Osteocyte (in vitro differentiated cells): ENCODE measurements at regions not wholly inside any gene's neighbourhood (a gene's known extent, or its start where the extent isn't known, plus 50 kb on each side); places are given as distances from the start of the nearest gene placed in this dataset.

Source experiments
- DNase-seq: peaks from one replicate; pipeline ENCODE4 v3.0.0; 2021; ENCODE audit warnings: mixed read lengths; ENCODE audit not compliant: unreplicated experiment; ENCODE audit errors: extremely low spot score
- H3K27ac Mint-ChIP-seq: one replicate; pipeline ENCODE4 v1.8.0; 2021; ENCODE audit warnings: mild to moderate bottlenecking, mixed read lengths; ENCODE audit not compliant: unreplicated experiment
- H3K27me3 Mint-ChIP-seq: one replicate; pipeline ENCODE4 v1.8.0; 2021; ENCODE audit warnings: mixed read lengths; ENCODE audit not compliant: unreplicated experiment
- H3K36me3 Mint-ChIP-seq: one replicate; pipeline ENCODE4 v1.8.0; 2021; ENCODE audit warnings: mixed read lengths; ENCODE audit not compliant: unreplicated experiment
- H3K4me1 Mint-ChIP-seq: one replicate; pipeline ENCODE4 v1.8.0; 2021; ENCODE audit warnings: mixed read lengths; ENCODE audit not compliant: unreplicated experiment
- H3K4me3 Mint-ChIP-seq: one replicate; pipeline ENCODE4 v1.8.0; 2021; ENCODE audit warnings: mild to moderate bottlenecking, moderate library complexity, mixed read lengths; ENCODE audit not compliant: unreplicated experiment
- H3K9me3 Mint-ChIP-seq: one replicate; pipeline ENCODE4 v1.8.0; 2021; ENCODE audit warnings: mixed read lengths; ENCODE audit not compliant: unreplicated experiment
- TF ChIP-seq, protein P1 (sequence below): fragments of 200-600 bp; sonication (generic); IDR thresholded peaks from 2 replicates; pipeline ENCODE4 v1.5.0; 2021; ENCODE audit warnings: antibody characterized with exemption, mild to moderate bottlenecking, moderate library complexity

DNA sequence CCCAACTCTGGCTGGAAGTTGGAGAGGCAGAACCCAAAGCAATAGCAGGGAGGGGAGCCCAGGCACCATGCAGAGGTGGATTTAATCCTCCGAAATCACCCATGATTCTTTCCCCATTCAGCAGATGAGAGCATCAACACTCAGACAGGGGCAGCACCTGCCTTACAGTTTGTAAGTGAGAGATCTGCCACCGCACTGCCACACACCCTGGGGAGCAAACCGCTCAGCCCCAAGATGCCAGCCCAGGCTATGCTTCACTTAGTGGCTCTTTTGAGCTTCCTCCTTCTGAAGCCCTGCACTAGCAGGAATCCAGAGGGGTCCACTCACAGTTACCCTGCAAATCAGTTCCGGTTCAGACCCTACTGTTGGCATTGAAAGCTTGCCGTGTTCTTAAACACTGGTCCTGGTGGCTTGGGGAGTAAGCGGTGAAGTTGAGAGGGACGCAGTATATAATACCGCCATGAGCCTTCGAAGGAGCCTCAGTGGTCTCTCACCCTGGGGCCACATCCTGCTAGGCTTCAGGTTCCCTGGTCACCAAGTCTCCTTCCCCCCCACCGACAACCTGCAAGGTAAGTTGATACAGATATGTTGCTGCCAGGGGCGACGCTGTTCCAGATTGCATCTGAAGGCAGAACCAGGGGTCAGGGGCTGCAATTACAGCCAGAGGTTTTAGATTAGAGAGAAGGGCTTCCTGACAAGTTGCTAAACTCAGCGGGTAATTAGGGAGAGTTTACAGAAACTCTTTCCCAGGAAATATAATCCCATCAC is 72.0 kb upstream of the CCND2 start:
- H3K27ac Mint-ChIP-seq, result no peak overlapping the region
- TF ChIP-seq, protein P1, sequence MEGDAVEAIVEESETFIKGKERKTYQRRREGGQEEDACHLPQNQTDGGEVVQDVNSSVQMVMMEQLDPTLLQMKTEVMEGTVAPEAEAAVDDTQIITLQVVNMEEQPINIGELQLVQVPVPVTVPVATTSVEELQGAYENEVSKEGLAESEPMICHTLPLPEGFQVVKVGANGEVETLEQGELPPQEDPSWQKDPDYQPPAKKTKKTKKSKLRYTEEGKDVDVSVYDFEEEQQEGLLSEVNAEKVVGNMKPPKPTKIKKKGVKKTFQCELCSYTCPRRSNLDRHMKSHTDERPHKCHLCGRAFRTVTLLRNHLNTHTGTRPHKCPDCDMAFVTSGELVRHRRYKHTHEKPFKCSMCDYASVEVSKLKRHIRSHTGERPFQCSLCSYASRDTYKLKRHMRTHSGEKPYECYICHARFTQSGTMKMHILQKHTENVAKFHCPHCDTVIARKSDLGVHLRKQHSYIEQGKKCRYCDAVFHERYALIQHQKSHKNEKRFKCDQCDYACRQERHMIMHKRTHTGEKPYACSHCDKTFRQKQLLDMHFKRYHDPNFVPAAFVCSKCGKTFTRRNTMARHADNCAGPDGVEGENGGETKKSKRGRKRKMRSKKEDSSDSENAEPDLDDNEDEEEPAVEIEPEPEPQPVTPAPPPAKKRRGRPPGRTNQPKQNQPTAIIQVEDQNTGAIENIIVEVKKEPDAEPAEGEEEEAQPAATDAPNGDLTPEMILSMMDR, result no peak
- H3K4me3 Mint-ChIP-seq, result no peak overlapping the region
- no peaks in the 10 kb centered on the region for H3K9me3 Mint-ChIP-seq
- peak; percentile 65 for DNase-seq
- H3K27me3 Mint-ChIP-seq, result peaks cover 12% of the 10 kb centered on the region
- H3K4me1 Mint-ChIP-seq, result no peaks in the 10 kb centered on the region
- no peaks in the 10 kb centered on the region for H3K36me3 Mint-ChIP-seq

DNA sequence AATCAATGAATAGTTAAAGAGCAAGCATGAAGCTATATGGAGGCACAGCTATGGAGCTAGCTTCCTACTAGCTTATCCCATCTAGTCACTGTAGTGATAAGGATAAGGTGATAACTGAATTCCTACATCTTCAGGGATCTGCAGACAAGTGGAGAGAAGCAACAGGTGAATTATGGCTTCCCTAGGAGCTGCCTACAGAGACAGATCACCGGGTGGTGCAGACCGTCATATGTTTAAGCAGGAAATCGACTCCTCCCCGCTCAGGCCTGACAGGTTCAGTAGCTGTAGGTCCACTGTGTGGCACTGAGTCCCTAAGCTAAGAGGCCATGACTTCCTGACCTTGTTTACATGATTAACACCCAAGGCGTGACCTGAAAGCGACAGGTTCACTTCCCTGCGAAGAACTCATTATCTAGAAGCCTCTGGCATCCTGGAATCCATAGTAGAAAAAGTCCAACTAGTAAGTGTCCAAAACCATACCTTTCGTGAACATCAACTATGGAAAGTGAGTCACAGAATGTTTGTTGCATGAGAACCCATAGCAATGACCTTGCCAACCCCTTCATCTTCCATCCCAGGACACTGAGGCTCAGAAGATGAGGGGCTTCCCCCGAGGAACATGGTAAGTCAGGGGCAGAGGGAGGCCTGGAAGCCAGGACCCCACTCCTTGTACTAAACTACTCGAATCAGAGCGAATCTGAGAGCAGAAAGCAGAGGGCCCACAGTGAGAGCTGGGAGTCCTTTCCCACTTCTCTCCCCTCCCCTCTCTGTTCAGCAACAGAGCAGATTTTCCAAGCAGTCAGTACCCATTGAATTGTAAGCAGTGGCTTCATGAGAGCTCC is 75.4 kb upstream of the CCND2 start:
- no peak overlapping the region for H3K4me3 Mint-ChIP-seq
- H3K9me3 Mint-ChIP-seq, result no peaks in the 10 kb centered on the region
- H3K36me3 Mint-ChIP-seq, result no peaks in the 10 kb centered on the region
- H3K4me1 Mint-ChIP-seq, result no peaks in the 10 kb centered on the region
- TF ChIP-seq, protein P1, result no peak
- peaks cover 3% of the 10 kb centered on the region for H3K27me3 Mint-ChIP-seq
- H3K27ac Mint-ChIP-seq, result no peak overlapping the region
- DNase-seq, result peak; percentile 63

DNA sequence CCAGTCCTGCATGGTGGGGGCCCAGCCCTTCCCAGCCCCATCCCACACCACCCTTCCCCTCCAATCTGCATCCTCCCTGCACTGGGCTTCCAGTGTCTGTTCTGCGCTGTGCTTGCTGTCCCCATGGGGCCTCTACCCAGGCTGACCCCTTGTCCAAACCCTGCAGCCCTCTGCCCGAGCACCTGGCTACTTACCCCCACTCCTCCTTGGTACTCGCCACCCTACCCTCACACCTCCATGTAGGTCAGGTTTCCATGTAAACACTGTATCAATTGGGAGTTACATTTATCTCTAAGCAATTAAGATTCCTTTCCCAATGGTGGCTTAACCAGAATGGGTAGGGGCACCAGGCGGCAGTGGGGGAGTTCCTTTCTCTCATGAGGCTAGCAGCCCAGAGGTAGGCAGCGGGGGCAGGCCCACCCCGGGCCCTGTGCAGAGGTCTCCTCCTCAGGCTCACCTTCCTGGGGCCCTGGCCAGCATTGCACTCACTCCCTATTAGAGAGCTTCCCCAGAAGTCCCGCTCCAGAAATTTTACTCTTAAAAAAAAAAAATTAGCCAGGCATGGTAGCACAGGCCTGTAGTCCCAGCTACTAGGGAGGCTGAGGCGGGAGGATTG is 76.6 kb upstream of the CCND2 start:
- H3K9me3 Mint-ChIP-seq, result no peaks in the 10 kb centered on the region
- H3K27ac Mint-ChIP-seq, result no peak overlapping the region
- peaks cover 3% of the 10 kb centered on the region for H3K27me3 Mint-ChIP-seq
- TF ChIP-seq, protein P1, result no peak
- peak; percentile 73 for DNase-seq
- no peaks in the 10 kb centered on the region for H3K36me3 Mint-ChIP-seq
- H3K4me1 Mint-ChIP-seq, result no peaks in the 10 kb centered on the region
- no peak overlapping the region for H3K4me3 Mint-ChIP-seq

DNA sequence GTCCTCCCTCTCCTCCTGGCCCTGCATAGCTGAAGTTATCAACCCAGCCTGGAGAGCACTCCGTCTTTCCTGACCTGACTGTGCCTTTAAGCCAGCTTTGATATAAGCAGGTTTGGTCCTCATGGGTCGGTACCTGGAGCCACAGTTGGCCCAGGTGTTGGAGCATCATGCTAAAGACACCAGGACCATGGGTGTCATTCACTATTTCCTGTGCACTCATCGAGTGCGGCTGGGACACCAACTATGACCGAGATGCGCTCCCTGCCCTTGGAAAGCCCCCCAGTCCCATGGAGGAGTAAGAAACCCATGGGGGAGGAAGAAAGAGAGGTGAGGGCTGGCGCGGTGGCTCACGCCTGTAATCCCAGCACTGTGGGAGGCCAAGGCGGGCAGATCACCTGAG is 78.9 kb upstream of the CCND2 start:
- Mint-ChIP-seq H3K27me3 (peaks cover 5% of the 10 kb centered on the region), H3K36me3 (no peaks in the 10 kb centered on the region), H3K4me1 (no peaks in the 10 kb centered on the region), H3K27ac (no peak overlapping the region), H3K9me3 (no peaks in the 10 kb centered on the region), H3K4me3 (no peak overlapping the region)
- TF ChIP-seq, protein P1, result no peak
- DNase-seq, result peak; percentile 76

DNA sequence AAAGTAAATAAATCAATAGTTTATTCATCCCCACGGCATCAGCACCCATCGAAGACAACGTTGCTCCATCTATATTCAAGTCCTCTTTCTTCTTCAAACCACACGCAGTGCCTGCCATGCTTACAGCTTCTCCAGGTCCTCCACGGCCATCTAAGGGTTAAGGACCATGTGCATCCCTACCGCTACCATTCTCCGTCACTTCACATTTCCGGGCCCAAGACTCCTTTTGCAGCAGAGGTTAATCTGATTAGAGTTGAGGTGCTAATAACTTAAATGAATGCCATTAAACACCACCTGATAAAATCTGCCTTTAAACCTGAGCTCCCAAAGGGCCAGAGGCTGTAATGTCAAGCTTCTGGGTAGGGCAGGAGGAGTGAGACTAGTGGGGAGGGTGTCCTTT is 79.7 kb upstream of the CCND2 start:
- Mint-ChIP-seq H3K4me3 (no peak overlapping the region), H3K27me3 (peaks cover 5% of the 10 kb centered on the region), H3K4me1 (no peaks in the 10 kb centered on the region), H3K27ac (no peak overlapping the region), H3K36me3 (no peaks in the 10 kb centered on the region), H3K9me3 (no peaks in the 10 kb centered on the region)
- TF ChIP-seq, protein P1, result no peak
- peak; percentile 36 for DNase-seq
